ENCODE measurements at regions not wholly inside any gene's neighbourhood (a gene's known extent, or its start where the extent isn't known, plus 50 kb on each side); places are given as distances from the start of the nearest gene placed in this dataset.

GRCh38 chr20:48075591-48076174 is 290.4 kb upstream of the SULF2 start:
- no peak for TF ChIP-seq CTBP1 (IDR thresholded peaks at IDR 0.05; ENCODE audit: borderline replicate concordance)
- no peak for TF ChIP-seq BHLHE40 (IDR thresholded peaks at IDR 0.05; ENCODE audit: borderline replicate concordance)
- TF ChIP-seq L3MBTL2 (conservative IDR thresholded peaks at IDR 0.05), result no peak
- no peak for TF ChIP-seq ARNT (IDR thresholded peaks at IDR 0.05)
- no peak for TF ChIP-seq FOXK2 (IDR thresholded peaks at IDR 0.05)
- no peak for TF ChIP-seq LEF1 (IDR thresholded peaks at IDR 0.05; ENCODE audit: borderline replicate concordance)
- TF ChIP-seq SP1 (IDR thresholded peaks at IDR 0.05), result no peak
- TF ChIP-seq HDGF (IDR thresholded peaks at IDR 0.05; ENCODE audit: borderline replicate concordance), result no peak
- no peak for TF ChIP-seq SUZ12 (IDR thresholded peaks at IDR 0.05)

Measured in HEK293T (cell line).